IMR-90 (cell line): ENCODE measurements at regions not wholly inside any gene's neighbourhood (a gene's known extent, or its start where the extent isn't known, plus 50 kb on each side); places are given as distances from the start of the nearest gene placed in this dataset.

Source experiments
- ATAC-seq: fragments of 200-7000 bp; cut with Tn5 transposase; 2 replicates; pipeline ENCODE4 v1.9.1; 2020; ENCODE audit warnings: low read depth, mild to moderate bottlenecking, moderate library complexity
- BruUV-seq: library from RNA; stranded (reverse); fragments of 400-500 nt; replicated peaks from 2 replicates; lab custom pipeline; 2021; lab: Mats Ljungman, UMichigan
- CTCF ChIA-PET: fragments of 300-600 bp; formaldehyde crosslinking; extraction: SDS; loops from one replicate; lab custom pipeline; 2021; ENCODE audit warnings: antibody characterized with exemption; lab: Yijun Ruan, JAX
- POLR2A ChIA-PET: fragments of 300-600 bp; sonication (Branson Sonifier 250); formaldehyde crosslinking; loops from one replicate; lab custom pipeline; 2022; ENCODE audit warnings: antibody characterized with exemption; ENCODE audit not compliant: unreplicated experiment; lab: Charles Lee
- DNase-seq: peaks from one replicate; pipeline ENCODE4 v3.0.0; 2013
- H2AFZ ChIP-seq: replicated peaks from 2 replicates; pipeline ENCODE3; 2013; ENCODE audit warnings: low read length, mild to moderate bottlenecking; ENCODE audit not compliant: poor library complexity
- H2AK5ac ChIP-seq: 2 replicates; pipeline ENCODE4 v1.6.1; 2013; ENCODE audit warnings: low read depth, low read length, inconsistent platforms
- H2AK9ac ChIP-seq: replicated peaks from 2 replicates; pipeline ENCODE3; 2013; ENCODE audit warnings: mild to moderate bottlenecking, low read depth, low read length, moderate library complexity; ENCODE audit not compliant: poor library complexity
- H2BK120ac ChIP-seq: 2 replicates; pipeline ENCODE4 v1.6.1; 2013; ENCODE audit warnings: low read depth, low read length, inconsistent platforms
- H2BK15ac ChIP-seq: 3 replicates; pipeline ENCODE4 v1.6.1; 2013; ENCODE audit warnings: low read depth, low read length, inconsistent platforms
- H2BK20ac ChIP-seq: 2 replicates; pipeline ENCODE4 v1.6.1; 2013; ENCODE audit warnings: low read depth, mild to moderate bottlenecking, inconsistent platforms, low read length, moderate library complexity
- H2BK5ac ChIP-seq: 2 replicates; pipeline ENCODE4 v1.6.1; 2013; ENCODE audit warnings: mild to moderate bottlenecking, low read depth, low read length, inconsistent platforms; ENCODE audit not compliant: poor library complexity, severe bottlenecking
- H3K14ac ChIP-seq: replicated peaks from 2 replicates; pipeline ENCODE4 v1.6.1; 2013; ENCODE audit warnings: low read depth, low read length, inconsistent platforms
- H3K18ac ChIP-seq: 2 replicates; pipeline ENCODE4 v1.6.1; 2013; ENCODE audit warnings: low read depth, low read length, control low read depth
- H3K23ac ChIP-seq: 2 replicates; pipeline ENCODE4 v1.6.1; 2013; ENCODE audit warnings: low read depth, low read length, inconsistent platforms
- H3K27ac ChIP-seq: 2 replicates; pipeline ENCODE4 v1.5.1; 2013; ENCODE audit warnings: mild to moderate bottlenecking, control low read depth, low read length; ENCODE audit not compliant: insufficient read depth
- H3K27me3 ChIP-seq: 2 replicates; pipeline ENCODE4 v1.6.1; 2013; ENCODE audit warnings: low read length; ENCODE audit not compliant: control insufficient read depth, insufficient read depth
- H3K36me3 ChIP-seq: 2 replicates; pipeline ENCODE4 v1.6.1; 2013; ENCODE audit warnings: low read length, mixed read lengths; ENCODE audit not compliant: control insufficient read depth, insufficient read depth
- H3K4ac ChIP-seq: 2 replicates; pipeline ENCODE4 v1.6.1; 2013; ENCODE audit warnings: low read depth, low read length, inconsistent platforms
- H3K4me1 ChIP-seq: 2 replicates; pipeline ENCODE4 v1.6.1; 2013; ENCODE audit warnings: low read length, mixed read lengths; ENCODE audit not compliant: control insufficient read depth, insufficient read depth
- H3K4me2 ChIP-seq: 2 replicates; pipeline ENCODE4 v1.6.1; 2013; ENCODE audit warnings: low read depth, mild to moderate bottlenecking, control low read depth, low read length, moderate library complexity
- H3K4me3 ChIP-seq: 2 replicates; pipeline ENCODE4 v1.5.1; 2013; ENCODE audit warnings: low read depth, mild to moderate bottlenecking, control low read depth, low read length, moderate library complexity; ENCODE audit not compliant: insufficient read depth
- H3K56ac ChIP-seq: 2 replicates; pipeline ENCODE4 v1.6.1; 2013; ENCODE audit warnings: low read length, inconsistent platforms; ENCODE audit not compliant: insufficient read depth; ENCODE audit errors: extremely low read depth
- H3K79me1 ChIP-seq, 2 experiments: 2 replicates each; pipeline ENCODE4 v1.6.1; 2013; ENCODE audit warnings: low read length in 2 of 2, inconsistent platforms in 1 of 2, low read depth in 1 of 2
- H3K9ac ChIP-seq: 2 replicates; pipeline ENCODE4 v1.6.1; 2013; ENCODE audit warnings: low read depth, low read length, control low read depth
- H3K9me1 ChIP-seq: 2 replicates; pipeline ENCODE4 v1.6.1; 2013; ENCODE audit warnings: low read length, inconsistent platforms; ENCODE audit not compliant: insufficient read depth
- H3K9me3 ChIP-seq: 2 replicates; pipeline ENCODE4 v1.6.1; 2013; ENCODE audit warnings: low read length; ENCODE audit not compliant: control insufficient read depth, insufficient read depth
- H4K20me1 ChIP-seq: 2 replicates; pipeline ENCODE4 v1.6.1; 2013; ENCODE audit warnings: low read length, inconsistent platforms; ENCODE audit not compliant: insufficient read depth
- H4K5ac ChIP-seq: 2 replicates; pipeline ENCODE4 v1.6.1; 2013; ENCODE audit warnings: mild to moderate bottlenecking, low read depth, low read length, control low read depth
- H4K8ac ChIP-seq, 2 experiments: 2 replicates each; pipeline ENCODE4 v1.6.1; 2013; ENCODE audit warnings: low read depth in 2 of 2, low read length in 2 of 2, control low read depth in 1 of 2, inconsistent platforms in 1 of 2
- H4K91ac ChIP-seq: 2 replicates; pipeline ENCODE4 v1.6.1; 2013; ENCODE audit warnings: low read depth, low read length, inconsistent platforms; ENCODE audit not compliant: insufficient read depth
- FOS ChIP-seq: fragments of 150-350 bp; IDR thresholded peaks from 2 replicates; pipeline ENCODE4 v1.6.1; 2016; ENCODE audit warnings: low read depth, low read length
- RCOR1 ChIP-seq: IDR thresholded peaks from 2 replicates; pipeline ENCODE4 v1.6.1; 2012; ENCODE audit warnings: mild to moderate bottlenecking, low read length, improper control_type of control experiment; ENCODE audit not compliant: insufficient replicate concordance
- WGBS, 2 experiments: methylation state at CpG; one replicate each; pipeline versions ENCODE4 v1.1.5 to v1.1.7; 2013; ENCODE audit warnings: missing lambda C conversion rate in 2 of 2; ENCODE audit not compliant: insufficient read length in 1 of 2; ENCODE audit errors: extremely low coverage in 2 of 2; 5-methylcytosine and 5-hydroxymethylcytosine counted together
- dilution Hi-C: fragments of 300-500 bp; cut with HindIII; formaldehyde crosslinking; loops from one replicate; pipeline ENCODE4 v1.14.3; 2018; ENCODE audit warnings: low sequenced_read_pairs; ENCODE audit not compliant: unreplicated experiment
- in situ Hi-C: fragments of 300-500 bp; cut with MboI; formaldehyde crosslinking; loops from 3 replicates; pipeline ENCODE4 v1.14.3; 2019; ENCODE audit warnings: low sequenced_read_pairs, inconsistent platforms, mixed read lengths
- intact Hi-C: fragments of 100-400 bp; cut with micrococcal nuclease; formaldehyde crosslinking; loops from 2 replicates; pipeline ENCODE4 v1.10.0; 2022

- Histone ChIP-seq H4K5ac (no peak overlapping the region), H2AK9ac (no peak overlapping the region), H3K9ac (no peak overlapping the region), H3K4me1 (no peaks in the 10 kb centered on the region), H3K4ac (no peak overlapping the region), H3K56ac (no peak overlapping the region), H4K91ac (no peak overlapping the region), H3K36me3 (no peaks in the 10 kb centered on the region), H4K20me1 (no peaks in the 10 kb centered on the region), H2BK20ac (no peak overlapping the region), H2AFZ (no peak overlapping the region), H3K4me3 (no peak overlapping the region), H2BK15ac (no peak overlapping the region), H3K27me3 (no peaks in the 10 kb centered on the region; the same call in 1 of the 2 replicates), H2BK5ac (no peak overlapping the region), H3K18ac (no peak overlapping the region), H3K14ac (no peak overlapping the region), H3K4me2 (no peak overlapping the region), H3K23ac (no peak overlapping the region), H3K27ac (no peak overlapping the region), H2AK5ac (no peak overlapping the region), H3K9me3 (no peaks in the 10 kb centered on the region), H2BK120ac (no peak overlapping the region), H4K8ac (no peak overlapping the region), H3K9me1 (no peaks in the 10 kb centered on the region), H3K79me1 (no peaks in the 10 kb centered on the region)
- in situ Hi-C loops: loop anchor here (10.0 kb wide), 1 partner anchor 469 kb away; no protein-coding TSS in a partner anchor
- intact Hi-C loops: no loop called here
- dilution Hi-C loops: no loop called here
- BruUV-seq: no TSS peak
- ATAC-seq: no peak
- WGBS, 2 experiments: 80% methylated on average over 1 of the region's 6 CpGs; no CpG with 5 or more reads in 1 of the 2 experiments
- DNase-seq: no peak
- CTCF ChIA-PET: no interaction called here
- POLR2A ChIA-PET: no interaction called here
- TF ChIP-seq FOS (no peak), RCOR1 (no peak)
Observed at GRCh38 chr15:60183366-60183765, 179.3 kb downstream of the FOXB1 start.
